Retinal pigment epithelial cell (primary cell): ENCODE measurements at regions not wholly inside any gene's neighbourhood (a gene's known extent, or its start where the extent isn't known, plus 50 kb on each side); places are given as distances from the start of the nearest gene placed in this dataset.
"Not testable (repeated sequence)": the region's sequence is repeated elsewhere in the genome, so short reads cannot be mapped to it uniquely, and the experiment has no call there.

Experiments
- DNase-seq: peaks from one replicate; pipeline ENCODE4 v3.0.0-alpha.2; 2010; ENCODE audit warnings: low read depth
- H3K4me3 ChIP-seq: 2 replicates; pipeline ENCODE4 v1.5.1; 2011; ENCODE audit warnings: mild to moderate bottlenecking, low read length, control low read depth, moderate library complexity
- TF ChIP-seq, protein P1 (sequence below): conservative IDR thresholded peaks from 2 replicates; pipeline ENCODE4 v1.5.1; 2011; ENCODE audit warnings: low read depth, low read length, control low read depth, inconsistent platforms

DNA sequence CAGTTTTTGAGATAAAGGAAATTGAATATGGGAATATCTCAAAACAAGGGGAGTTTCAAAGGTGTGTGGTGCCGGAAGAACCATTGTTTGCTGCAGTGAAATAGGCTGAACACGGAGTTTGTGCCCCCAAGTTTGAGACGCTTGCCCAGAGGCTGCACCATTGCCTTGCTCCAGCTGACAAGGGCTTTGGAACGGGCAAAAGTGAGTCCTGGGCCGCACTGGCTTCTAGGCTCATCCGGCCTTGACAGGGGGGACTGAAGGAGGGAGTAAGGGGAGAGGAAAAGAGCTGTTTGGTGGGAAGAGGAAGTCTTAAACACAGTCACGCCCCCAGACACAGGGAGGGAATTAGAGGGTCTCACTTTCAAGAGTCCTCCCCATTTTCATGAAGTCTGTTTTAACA is 269.9 kb downstream of the FAM43A start:
- DNase-seq = no peak
- no peak overlapping the region for H3K4me3 ChIP-seq
- TF ChIP-seq, protein P1, sequence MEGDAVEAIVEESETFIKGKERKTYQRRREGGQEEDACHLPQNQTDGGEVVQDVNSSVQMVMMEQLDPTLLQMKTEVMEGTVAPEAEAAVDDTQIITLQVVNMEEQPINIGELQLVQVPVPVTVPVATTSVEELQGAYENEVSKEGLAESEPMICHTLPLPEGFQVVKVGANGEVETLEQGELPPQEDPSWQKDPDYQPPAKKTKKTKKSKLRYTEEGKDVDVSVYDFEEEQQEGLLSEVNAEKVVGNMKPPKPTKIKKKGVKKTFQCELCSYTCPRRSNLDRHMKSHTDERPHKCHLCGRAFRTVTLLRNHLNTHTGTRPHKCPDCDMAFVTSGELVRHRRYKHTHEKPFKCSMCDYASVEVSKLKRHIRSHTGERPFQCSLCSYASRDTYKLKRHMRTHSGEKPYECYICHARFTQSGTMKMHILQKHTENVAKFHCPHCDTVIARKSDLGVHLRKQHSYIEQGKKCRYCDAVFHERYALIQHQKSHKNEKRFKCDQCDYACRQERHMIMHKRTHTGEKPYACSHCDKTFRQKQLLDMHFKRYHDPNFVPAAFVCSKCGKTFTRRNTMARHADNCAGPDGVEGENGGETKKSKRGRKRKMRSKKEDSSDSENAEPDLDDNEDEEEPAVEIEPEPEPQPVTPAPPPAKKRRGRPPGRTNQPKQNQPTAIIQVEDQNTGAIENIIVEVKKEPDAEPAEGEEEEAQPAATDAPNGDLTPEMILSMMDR = no peak

DNA sequence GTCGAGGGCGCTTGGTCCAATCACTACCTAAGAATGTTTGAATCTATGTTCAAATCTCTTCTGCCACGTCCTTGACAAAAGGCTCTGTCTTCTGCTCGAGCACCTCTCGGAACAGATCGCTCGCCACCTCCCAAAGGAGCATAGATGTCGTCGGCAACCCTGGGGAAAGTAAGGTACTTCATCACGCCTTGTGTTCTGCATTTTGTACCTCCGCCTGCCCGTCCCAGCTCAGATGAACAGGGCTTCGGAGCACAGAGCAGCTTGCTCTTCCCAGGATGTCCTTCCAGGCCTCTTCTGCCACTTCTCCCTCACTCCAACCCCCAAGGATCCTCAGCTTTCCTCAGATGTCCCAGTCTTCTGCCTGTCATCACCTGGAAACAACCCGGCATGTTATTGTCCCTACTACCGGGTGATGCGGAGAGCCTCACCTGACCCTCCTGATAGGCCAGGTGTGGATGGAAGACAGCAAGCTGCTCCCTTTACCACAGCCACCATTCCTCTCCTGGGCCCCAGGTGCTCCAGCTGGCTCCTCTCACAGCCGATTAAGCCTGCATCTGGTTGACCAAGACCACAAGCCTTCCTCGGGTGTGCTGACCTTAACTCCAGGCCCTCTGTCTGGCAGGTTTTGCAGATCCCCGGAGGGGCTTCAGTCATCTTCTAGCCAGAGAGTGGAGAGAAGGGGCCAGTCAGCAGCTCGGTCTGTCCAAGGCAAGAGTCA is 270.5 kb downstream of the FAM43A start:
- TF ChIP-seq, protein P1 = no peak
- H3K4me3 ChIP-seq = no peak overlapping the region
- no peak for DNase-seq

DNA sequence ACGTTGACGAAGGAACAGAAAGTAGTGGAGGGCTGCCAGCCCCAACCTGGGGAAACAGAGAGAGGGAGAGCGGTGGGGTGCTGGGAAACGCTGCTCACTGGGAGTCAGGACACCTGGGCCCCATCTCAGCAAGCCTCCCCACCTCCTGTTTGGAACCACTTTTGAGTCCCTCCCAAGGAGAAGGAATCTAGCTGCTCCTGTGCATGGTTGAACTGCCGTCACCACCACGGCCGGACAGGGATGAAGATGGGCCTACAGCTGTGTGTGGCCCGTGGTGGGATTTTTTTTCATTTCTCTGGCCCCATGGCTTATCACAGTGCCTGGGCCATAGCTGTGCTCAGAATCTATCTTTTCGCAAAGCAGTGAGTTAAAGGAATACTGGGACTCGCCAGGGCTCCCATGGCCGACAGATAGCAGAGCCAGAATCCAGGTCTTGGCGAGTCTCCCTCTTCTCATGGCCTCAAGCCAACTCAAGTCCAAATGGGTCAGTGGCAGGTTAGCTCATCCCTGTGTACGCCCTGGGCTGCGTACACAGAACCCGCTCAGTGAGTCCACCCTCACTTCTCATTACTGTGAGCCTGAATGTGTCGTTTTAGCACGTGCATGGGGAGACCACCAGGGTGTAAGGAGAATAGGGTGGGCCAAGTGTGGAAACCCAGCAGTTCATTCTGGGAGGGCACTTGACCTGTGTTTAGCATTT is 271.2 kb downstream of the FAM43A start:
- no peak overlapping the region for H3K4me3 ChIP-seq
- DNase-seq = no peak
- TF ChIP-seq, protein P1 = no peak

DNA sequence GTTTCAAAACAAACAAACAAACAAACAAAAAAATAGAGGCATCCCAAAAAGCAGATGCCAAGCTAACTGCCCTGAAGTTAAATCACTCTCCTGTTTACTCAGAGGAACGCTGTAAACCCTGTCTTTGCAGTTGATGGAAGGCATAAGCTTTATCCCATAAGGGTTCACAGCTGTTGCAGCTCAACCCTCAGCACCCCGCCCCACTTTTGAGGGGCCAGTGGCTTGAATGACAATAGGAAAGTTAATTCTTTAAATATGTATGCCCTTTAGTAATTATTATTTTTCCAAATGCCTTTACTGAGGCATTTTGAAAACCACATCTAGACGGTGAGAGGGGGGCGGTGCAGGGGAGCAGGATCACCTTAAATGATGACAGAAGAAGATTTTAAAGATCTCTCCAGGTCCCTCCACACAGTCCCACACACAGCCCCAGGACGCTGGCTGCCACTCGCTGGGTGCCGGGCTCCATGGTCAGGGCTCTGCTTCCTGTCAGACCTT is 272.1 kb downstream of the FAM43A start:
- no peak overlapping the region for H3K4me3 ChIP-seq
- no peak for DNase-seq
- TF ChIP-seq, protein P1 = no peak

DNA sequence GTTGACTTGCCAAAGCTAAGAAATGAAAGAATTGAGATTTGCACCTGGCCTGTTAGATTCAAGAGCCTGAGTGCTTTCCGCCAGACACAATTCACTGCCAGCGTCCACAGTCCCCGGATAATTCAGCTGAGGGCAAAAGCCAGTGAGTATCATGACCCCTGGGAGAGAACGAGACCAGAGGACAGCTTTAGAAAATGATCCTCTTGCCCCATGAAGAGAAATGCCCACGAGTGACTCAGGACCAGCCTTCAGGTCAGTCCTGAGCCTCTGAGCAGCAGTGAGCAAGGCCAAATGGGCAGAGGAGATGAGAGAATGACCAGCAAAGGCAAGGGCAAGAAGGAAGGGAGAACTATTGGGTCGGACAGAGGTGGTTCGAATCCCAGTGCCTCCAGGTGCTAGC is 273.5 kb downstream of the FAM43A start:
- TF ChIP-seq, protein P1 = no peak
- DNase-seq = no peak
- H3K4me3 ChIP-seq = no peak overlapping the region

DNA sequence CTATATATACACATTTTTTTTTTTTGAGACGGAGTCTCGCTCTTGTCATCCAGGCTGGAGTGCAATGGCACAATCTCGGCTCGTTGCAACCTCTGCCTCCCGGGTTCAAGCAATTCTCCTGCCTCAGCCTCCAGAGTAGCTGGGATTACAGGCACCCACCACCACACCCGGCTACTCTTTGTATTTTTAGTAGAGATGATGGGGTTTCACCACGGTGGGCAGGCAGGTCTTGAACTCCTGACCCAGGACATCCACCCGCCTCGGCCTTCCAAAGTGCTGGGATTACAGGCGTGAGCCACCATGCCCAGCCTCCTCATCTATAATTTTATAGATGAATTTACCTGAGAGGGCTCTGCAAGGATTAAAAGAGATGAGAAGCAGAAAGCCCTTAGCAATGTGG is 274.0 kb downstream of the FAM43A start:
- DNase-seq, H3K4me3 ChIP-seq: not testable (repeated sequence)

DNA sequence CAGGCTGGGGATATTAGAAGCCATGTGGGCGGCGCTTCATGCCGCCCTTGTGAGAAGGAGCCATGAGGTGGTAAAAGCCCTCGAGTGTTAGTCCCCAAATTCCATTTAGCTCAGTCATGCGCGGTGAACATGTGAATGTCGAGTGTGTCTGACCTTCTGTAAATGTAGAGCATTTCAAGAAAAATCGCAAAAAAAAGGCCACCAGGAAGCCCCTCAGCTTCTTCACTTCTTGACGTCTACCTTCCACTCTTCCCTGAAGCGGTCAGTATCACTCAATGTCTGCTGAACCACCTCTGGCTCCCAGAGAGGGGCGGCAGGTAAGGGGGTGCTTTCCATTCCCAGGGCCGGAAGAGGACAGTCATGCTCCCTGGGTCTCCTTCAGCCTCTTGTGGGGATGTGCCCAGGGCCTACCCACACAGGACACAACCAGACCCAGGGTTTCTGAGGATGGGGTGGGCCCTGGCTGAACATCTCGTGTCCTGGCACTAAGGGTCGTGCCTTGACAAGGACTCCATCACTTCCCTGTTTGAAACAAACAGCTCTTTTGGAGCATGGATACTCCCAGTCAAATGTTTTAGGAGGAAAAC is 274.9 kb downstream of the FAM43A start:
- no peak for DNase-seq
- H3K4me3 ChIP-seq = no peak overlapping the region
- TF ChIP-seq, protein P1 = no peak
